COLO829 (cell line): ENCODE measurements at regions not wholly inside any gene's neighbourhood (a gene's known extent, or its start where the extent isn't known, plus 50 kb on each side); places are given as distances from the start of the nearest gene placed in this dataset.
"Not testable (repeated sequence)": the region's sequence is repeated elsewhere in the genome, so short reads cannot be mapped to it uniquely, and the experiment has no call there.

Source experiments
- DNase-seq: peaks from one replicate; pipeline ENCODE4 v3.0.0; 2012; ENCODE audit warnings: low spot score

DNA sequence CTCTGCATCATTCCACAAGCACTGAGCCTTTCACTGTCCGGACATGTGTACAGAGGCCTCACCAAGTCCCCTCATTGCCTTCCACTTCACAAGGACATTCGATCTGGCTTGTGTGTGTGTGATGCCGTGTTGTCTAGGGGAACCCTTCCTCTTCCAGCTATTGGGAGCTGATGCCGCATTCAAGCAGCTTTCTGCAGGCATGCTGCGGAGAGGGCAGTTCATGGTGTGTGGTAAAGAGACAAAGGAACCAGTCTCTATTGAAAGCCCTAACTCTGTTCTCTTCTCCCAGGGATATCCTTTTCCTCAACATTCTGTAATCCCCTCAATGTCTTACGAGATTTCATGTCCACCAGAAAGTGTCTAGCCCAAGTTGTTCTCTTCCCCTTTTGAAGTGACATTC lies 141.6 kb downstream of the ALOX5 start:
- DNase-seq: no peak

- DNase-seq: no peak
These were observed 140.6 kb downstream of the ALOX5 start for GRCh38 chr10:45514291-45515270.

DNA sequence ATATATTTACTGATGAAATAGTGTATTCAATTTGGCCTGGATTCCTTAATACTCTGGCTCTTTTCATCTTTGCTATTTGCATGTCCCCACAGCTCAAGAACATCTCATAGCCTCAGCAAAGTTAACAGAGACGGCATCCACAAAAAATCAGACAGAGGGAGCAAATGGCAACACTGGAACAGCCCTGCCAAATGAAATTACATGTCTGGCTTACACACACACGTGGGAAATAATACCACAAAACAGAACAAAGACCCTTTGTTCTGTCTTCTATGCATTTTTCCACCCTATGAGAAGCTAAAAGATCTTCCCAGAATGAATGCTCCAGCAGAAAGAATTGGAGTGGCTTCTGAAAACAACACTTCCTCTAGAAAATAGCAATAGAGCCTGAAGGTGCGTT lies 139.5 kb downstream of the ALOX5 start:
- DNase-seq: peak; percentile 49

DNA sequence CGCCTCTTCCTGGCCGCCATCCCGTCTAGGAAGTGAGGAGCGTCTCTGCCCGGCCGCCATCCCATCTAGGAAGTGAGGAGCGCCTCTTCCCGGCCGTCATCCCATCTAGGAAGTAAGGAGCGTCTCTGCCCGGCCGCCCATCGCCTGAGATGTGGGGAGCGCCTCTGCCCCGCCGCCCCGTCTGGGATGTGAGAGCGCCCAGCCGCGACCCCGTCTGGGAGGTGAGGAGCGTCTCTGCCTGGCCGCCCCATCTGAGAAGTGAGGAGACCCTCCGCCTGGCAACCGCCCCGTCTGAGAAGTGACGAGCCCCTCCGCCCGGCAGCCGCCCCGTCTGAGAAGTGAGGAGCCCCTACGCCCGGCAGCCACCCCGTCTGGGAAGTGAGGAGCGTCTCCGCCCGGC lies 137.9 kb downstream of the ALOX5 start:
- DNase-seq: not testable (repeated sequence)

- no peak for DNase-seq
These were observed 135.5 kb downstream of the ALOX5 start for GRCh38 chr10:45509491-45509890.

GRCh38 chr10:45505311-45505710 lies 131.3 kb downstream of the ALOX5 start:
- no peak for DNase-seq

DNA sequence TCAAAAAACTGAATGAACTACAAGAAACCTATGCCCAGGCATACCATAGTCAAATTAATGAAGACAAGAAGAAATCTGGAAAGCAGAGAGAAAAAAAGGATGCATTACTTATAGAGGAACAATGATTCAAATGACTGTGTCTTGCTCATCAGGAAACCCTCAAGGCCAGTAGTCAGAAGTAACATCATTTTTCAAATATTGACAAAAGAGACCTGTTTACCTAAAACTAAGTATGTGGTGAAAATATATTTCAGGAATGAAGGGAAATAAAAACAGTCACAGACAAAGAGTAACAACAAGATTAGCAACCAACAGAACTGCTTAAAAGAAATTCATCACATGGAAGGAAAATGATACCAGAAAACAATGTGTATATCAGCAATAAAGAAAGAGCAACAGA lies 128.4 kb downstream of the ALOX5 start:
- DNase-seq: no peak

DNA sequence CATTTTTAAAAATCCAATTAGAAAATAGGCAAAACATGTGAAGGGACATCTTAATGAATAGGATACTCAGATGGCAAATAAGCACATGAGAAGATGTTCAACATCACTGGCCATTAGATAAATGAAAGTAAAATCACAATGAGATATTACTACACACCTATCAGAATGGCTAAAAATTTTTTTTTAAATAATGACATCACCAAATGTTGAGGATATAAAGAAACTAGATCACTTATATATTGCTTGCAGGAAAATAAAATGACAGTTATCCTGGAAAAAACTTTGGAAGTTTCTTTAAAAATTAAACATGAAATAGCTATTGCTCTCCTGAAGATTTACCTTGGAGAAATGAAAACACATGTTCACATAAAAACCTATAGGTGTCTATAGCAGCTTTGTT lies 127.8 kb downstream of the ALOX5 start:
- DNase-seq: no peak

DNA sequence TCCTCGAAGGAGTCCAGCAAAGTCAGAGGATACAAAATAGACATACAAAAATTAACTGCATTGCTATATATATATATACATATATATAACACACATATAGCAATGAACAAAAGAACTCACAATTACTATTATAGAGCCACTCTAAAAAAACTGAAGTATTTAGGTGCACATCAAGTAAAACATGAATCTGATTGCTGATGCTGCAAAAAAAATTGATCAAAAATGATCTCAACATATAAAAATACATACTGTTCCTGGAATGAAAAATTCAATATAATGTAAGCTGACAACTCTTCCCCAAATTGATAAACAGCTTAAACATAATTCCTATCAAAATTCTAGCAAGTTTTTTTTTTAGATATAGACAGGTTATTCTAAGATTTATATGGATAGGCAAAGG lies 126.8 kb downstream of the ALOX5 start:
- no peak for DNase-seq

DNA sequence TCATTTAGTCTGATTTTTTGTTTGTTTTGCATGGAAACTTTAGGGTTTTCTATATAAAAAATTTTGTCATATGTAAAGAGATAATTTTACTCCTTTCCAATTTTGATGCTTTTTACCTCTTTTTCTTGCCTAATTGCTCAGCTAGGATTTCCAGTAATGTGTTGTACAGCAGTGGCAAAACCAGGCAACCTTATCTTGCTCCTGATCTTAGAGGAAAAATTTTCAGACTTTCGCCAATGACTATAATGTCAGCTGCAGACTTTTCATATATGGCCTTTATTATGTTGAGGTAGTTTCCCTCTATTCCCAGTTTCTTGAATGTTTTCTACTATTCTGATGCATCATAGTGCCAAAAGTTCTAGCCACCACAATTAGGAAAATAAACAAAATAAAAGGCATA lies 126.3 kb downstream of the ALOX5 start:
- DNase-seq: no peak

DNA sequence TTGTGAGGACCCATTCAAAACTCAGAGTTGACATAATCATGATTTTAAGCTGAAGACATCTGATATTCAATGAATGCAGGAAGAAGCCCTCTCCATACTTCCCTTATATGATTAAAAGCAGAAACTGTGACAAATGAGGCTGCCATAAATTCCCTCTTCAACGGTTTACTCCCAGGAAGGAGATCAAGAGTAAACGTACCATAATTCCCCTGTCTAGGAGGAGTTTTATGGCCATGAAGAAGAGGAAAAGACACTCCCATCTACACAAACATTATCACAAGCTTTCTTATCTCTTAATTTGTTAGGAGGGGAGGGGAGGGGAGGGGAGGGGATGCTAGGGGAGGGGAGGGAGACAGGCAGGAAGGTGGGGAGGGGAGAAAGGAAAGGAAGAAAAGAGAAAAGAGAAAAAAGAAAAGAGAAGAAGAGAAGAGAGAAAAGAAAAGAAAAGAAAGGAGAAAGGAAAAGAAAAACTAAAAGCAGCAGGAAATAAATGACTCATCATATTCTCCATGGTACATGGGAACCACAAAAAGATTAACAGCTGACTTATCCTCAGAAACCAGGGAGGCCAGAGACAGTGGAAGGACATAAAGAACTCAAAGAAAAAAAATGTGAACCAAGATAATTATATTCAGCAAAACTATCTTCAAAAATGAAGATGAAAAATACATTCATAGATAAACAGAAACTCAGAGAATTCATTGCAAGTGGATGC lies 121.6 kb downstream of the ALOX5 start:
- no peak for DNase-seq
